ENCODE measurements at regions not wholly inside any gene's neighbourhood (a gene's known extent, or its start where the extent isn't known, plus 50 kb on each side); places are given as distances from the start of the nearest gene placed in this dataset.

GRCh38 chr17:11130367-11130766, 110.6 kb upstream of the SHISA6 start:
- CTCF ChIA-PET: no interaction called here
- H3K27ac Mint-ChIP-seq (ENCODE audit: unreplicated experiment): no peak overlapping the region

GRCh38 chr17:11122908-11123307, 118.1 kb upstream of the SHISA6 start:
- no peaks in the 10 kb centered on the region for H3K27me3 ChIP-seq (replicated peaks; ENCODE audit: control insufficient read depth, insufficient read depth, low read length)
- Mint-ChIP-seq H3K27me3 (ENCODE audit: insufficient read depth, unreplicated experiment) (no peaks in the 10 kb centered on the region), H3K4me1 (ENCODE audit: low read depth, unreplicated experiment) (no peaks in the 10 kb centered on the region), H3K9me3 (ENCODE audit: unreplicated experiment) (peaks cover 20% of the 10 kb centered on the region), H3K27ac (ENCODE audit: unreplicated experiment) (no peak overlapping the region), H3K36me3 (ENCODE audit: insufficient read depth, unreplicated experiment) (no peaks in the 10 kb centered on the region), H3K4me3 (ENCODE audit: unreplicated experiment) (no peak overlapping the region)
- no TSS peak for BruUV-seq (replicated peaks)
- H3K9me3 ChIP-seq: no peaks in the 10 kb centered on the region
- H3K4me3 ChIP-seq (ENCODE audit: low read depth, low read length): no peak overlapping the region
- no peak for DNase-seq
- ChIA-PET CTCF (no interaction called here), POLR2A (no interaction called here)
- intact Hi-C loops (cut with micrococcal nuclease; ENCODE audit: unreplicated experiment): no loop called here
- no peaks in the 10 kb centered on the region for H3K4me1 ChIP-seq
- no peak for TF ChIP-seq CTCF (IDR thresholded peaks at IDR 0.05; ENCODE audit: insufficient read depth in 1 of 2, low read depth in 1 of 2, low read length in 1 of 2, severe bottlenecking in 1 of 2, unreplicated experiment in 1 of 2)
- no peaks in the 10 kb centered on the region for H3K36me3 ChIP-seq (ENCODE audit: control insufficient read depth, insufficient read depth, low read length)

More at GRCh38 chr17:11130367-11130766, 110.6 kb upstream of the SHISA6 start:
- Mint-ChIP-seq H3K36me3 (ENCODE audit: insufficient read depth, unreplicated experiment) (no peaks in the 10 kb centered on the region), H3K27me3 (ENCODE audit: insufficient read depth, unreplicated experiment) (no peaks in the 10 kb centered on the region), H3K4me3 (ENCODE audit: unreplicated experiment) (no peak overlapping the region), H3K4me1 (ENCODE audit: low read depth, unreplicated experiment) (no peaks in the 10 kb centered on the region), H3K9me3 (ENCODE audit: unreplicated experiment) (peaks cover 13% of the 10 kb centered on the region)
- H3K9me3 ChIP-seq: no peaks in the 10 kb centered on the region
- no peak overlapping the region for H3K4me3 ChIP-seq (ENCODE audit: low read depth, low read length)
- POLR2A ChIA-PET: no interaction called here
- no peaks in the 10 kb centered on the region for H3K36me3 ChIP-seq (ENCODE audit: control insufficient read depth, insufficient read depth, low read length)
- TF ChIP-seq CTCF (IDR thresholded peaks at IDR 0.05; ENCODE audit: insufficient read depth in 1 of 2, low read depth in 1 of 2, low read length in 1 of 2, severe bottlenecking in 1 of 2, unreplicated experiment in 1 of 2): no peak
- no TSS peak for BruUV-seq (replicated peaks)
- H3K27me3 ChIP-seq (replicated peaks; ENCODE audit: control insufficient read depth, insufficient read depth, low read length): no peaks in the 10 kb centered on the region
- H3K4me1 ChIP-seq: no peaks in the 10 kb centered on the region
- intact Hi-C loops (cut with micrococcal nuclease; ENCODE audit: unreplicated experiment): no loop called here
- no peak for DNase-seq

GRCh38 chr17:11121341-11121985, 119.5 kb upstream of the SHISA6 start:
- no peak overlapping the region for H3K4me3 Mint-ChIP-seq (ENCODE audit: unreplicated experiment)
- CTCF ChIA-PET: no interaction called here
- H3K27me3 ChIP-seq (replicated peaks; ENCODE audit: control insufficient read depth, insufficient read depth, low read length): no peaks in the 10 kb centered on the region
- no peak overlapping the region for H3K4me3 ChIP-seq (ENCODE audit: low read depth, low read length)
- no peaks in the 10 kb centered on the region for H3K4me1 ChIP-seq
- no peaks in the 10 kb centered on the region for H3K27me3 Mint-ChIP-seq (ENCODE audit: insufficient read depth, unreplicated experiment)
- H3K27ac Mint-ChIP-seq (ENCODE audit: unreplicated experiment): no peak overlapping the region
- H3K36me3 Mint-ChIP-seq (ENCODE audit: insufficient read depth, unreplicated experiment): no peaks in the 10 kb centered on the region
- H3K9me3 ChIP-seq: no peaks in the 10 kb centered on the region
- no peak for TF ChIP-seq CTCF (IDR thresholded peaks at IDR 0.05; ENCODE audit: insufficient read depth in 1 of 2, low read depth in 1 of 2, low read length in 1 of 2, severe bottlenecking in 1 of 2, unreplicated experiment in 1 of 2)
- intact Hi-C loops (cut with micrococcal nuclease; ENCODE audit: unreplicated experiment): no loop called here
- H3K4me1 Mint-ChIP-seq (ENCODE audit: low read depth, unreplicated experiment): no peaks in the 10 kb centered on the region
- no peaks in the 10 kb centered on the region for H3K36me3 ChIP-seq (ENCODE audit: control insufficient read depth, insufficient read depth, low read length)
- no peak for DNase-seq
- BruUV-seq (replicated peaks): no TSS peak
- H3K9me3 Mint-ChIP-seq (ENCODE audit: unreplicated experiment): peaks cover 20% of the 10 kb centered on the region
- POLR2A ChIA-PET: no interaction called here
